Naive B cell (primary cell): ENCODE measurements at regions not wholly inside any gene's neighbourhood (a gene's known extent, or its start where the extent isn't known, plus 50 kb on each side); places are given as distances from the start of the nearest gene placed in this dataset.

ENCODE experiments used
- ATAC-seq, 2 donors: fragments of 150-1000 bp; cut with Tn5 transposase; 2 replicates each; pipeline ENCODE4 v1.10.0; 2021; ENCODE audit warnings: low read depth in 2 of 2, mild to moderate bottlenecking in 2 of 2, moderate library complexity in 2 of 2
- DNase-seq: peaks from one replicate; pipeline ENCODE4 v3.0.0; 2022
- H3K27ac Mint-ChIP-seq, 6 donors: one replicate each; pipeline ENCODE4 v1.8.0; 2020 to 2022; ENCODE audit warnings: mild to moderate bottlenecking in 6 of 6, mixed read lengths in 6 of 6, moderate library complexity in 5 of 6, inconsistent platforms in 2 of 6
- H3K27me3 Mint-ChIP-seq, 3 donors: one replicate each; pipeline ENCODE4 v1.8.0; 2021 to 2022; ENCODE audit warnings: mixed read lengths in 3 of 3, mild to moderate bottlenecking in 1 of 3
- H3K36me3 Mint-ChIP-seq, 2 donors: one replicate each; pipeline ENCODE4 v1.8.0; 2020 to 2022; ENCODE audit warnings: mixed read lengths in 2 of 2, inconsistent platforms in 1 of 2, mild to moderate bottlenecking in 1 of 2
- H3K4me1 Mint-ChIP-seq, 3 donors: one replicate each; pipeline ENCODE4 v1.8.0; 2020 to 2022; ENCODE audit warnings: mixed read lengths in 3 of 3, inconsistent platforms in 1 of 3, mild to moderate bottlenecking in 1 of 3, moderate library complexity in 1 of 3
- H3K4me3 Mint-ChIP-seq, 8 donors: one replicate each; pipeline ENCODE4 v1.8.0; 2020 to 2022; ENCODE audit warnings: mild to moderate bottlenecking in 8 of 8, mixed read lengths in 8 of 8, moderate library complexity in 8 of 8, inconsistent platforms in 2 of 8
- H3K9me3 Mint-ChIP-seq, 7 donors: one replicate each; pipeline ENCODE4 v1.8.0; 2020 to 2022; ENCODE audit warnings: mixed read lengths in 7 of 7, mild to moderate bottlenecking in 5 of 7, inconsistent platforms in 2 of 7, moderate library complexity in 1 of 7

DNA sequence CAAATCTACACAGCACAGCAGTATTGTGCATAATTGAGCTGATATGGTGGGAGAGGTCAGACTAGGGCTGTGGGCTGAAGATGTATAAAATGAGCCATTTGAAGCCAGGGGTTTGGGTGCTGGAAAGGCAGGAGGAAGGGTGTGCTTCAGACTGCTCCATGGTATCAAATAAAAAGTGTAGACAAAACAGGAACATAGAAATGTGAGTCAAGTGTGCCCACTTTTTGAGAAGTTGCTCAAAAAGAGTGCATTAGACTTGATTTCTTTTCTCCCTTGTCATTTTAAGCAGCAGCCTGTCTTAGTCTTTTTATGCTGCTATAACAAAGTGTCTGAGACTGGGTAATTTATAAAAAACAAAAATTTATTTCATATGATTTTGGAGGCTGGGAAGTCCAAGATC is 55.8 kb upstream of the ZFAND5 start:
- Mint-ChIP-seq H3K4me1 (peaks cover 0 to 9% (median 8%) of the 10 kb centered on the region in 3 donors), H3K4me3 (no peak overlapping the region), H3K9me3 (peaks cover 0 to 2% (median 0%) of the 10 kb centered on the region in 7 donors), H3K36me3 (no peaks in the 10 kb centered on the region), H3K27me3 (peaks cover 0 to 6% (median 0%) of the 10 kb centered on the region in 3 donors), H3K27ac (peak overlapping the region in 2 of 6 donors; percentile 4 to 16)
- ATAC-seq (no peak), DNase-seq (no peak)

- no peak for DNase-seq
- H3K36me3 Mint-ChIP-seq: no peaks in the 10 kb centered on the region
- no peak overlapping the region for H3K4me3 Mint-ChIP-seq
- H3K9me3 Mint-ChIP-seq: peaks cover 0 to 6% (median 0%) of the 10 kb centered on the region in 7 donors
- ATAC-seq: no peak
- H3K27me3 Mint-ChIP-seq: peaks cover 0 to 12% (median 0%) of the 10 kb centered on the region in 3 donors
- no peaks in the 10 kb centered on the region for H3K4me1 Mint-ChIP-seq
- H3K27ac Mint-ChIP-seq: no peak overlapping the region
These were observed 50.9 kb upstream of the ZFAND5 start for GRCh38 chr9:72415948-72416347.

- Mint-ChIP-seq H3K4me1 (no peaks in the 10 kb centered on the region), H3K27ac (no peak overlapping the region), H3K4me3 (no peak overlapping the region), H3K36me3 (no peaks in the 10 kb centered on the region), H3K9me3 (peaks cover 0 to 6% (median 0%) of the 10 kb centered on the region in 7 donors), H3K27me3 (peaks cover 0 to 12% (median 0%) of the 10 kb centered on the region in 3 donors)
- ATAC-seq (no peak), DNase-seq (no peak)
These were observed 50.2 kb upstream of the ZFAND5 start for GRCh38 chr9:72415163-72415562.
